BJ (cell line): ENCODE measurements at regions not wholly inside any gene's neighbourhood (a gene's known extent, or its start where the extent isn't known, plus 50 kb on each side); places are given as distances from the start of the nearest gene placed in this dataset.
"Not testable (repeated sequence)": the region's sequence is repeated elsewhere in the genome, so short reads cannot be mapped to it uniquely, and the experiment has no call there.

Source experiments
- CTCF ChIA-PET: fragments of 350-600 bp; formaldehyde crosslinking; extraction: SDS; loops from one replicate; lab custom pipeline; 2021; ENCODE audit warnings: antibody characterized with exemption, inconsistent platforms; lab: Yijun Ruan, JAX
- POLR2A ChIA-PET: fragments of 300-600 bp; sonication (Branson Sonifier 250); formaldehyde crosslinking; extraction: SDS; loops from one replicate; lab custom pipeline; 2021; ENCODE audit warnings: antibody characterized with exemption; lab: Charles Lee
- DNase-seq: peaks from one replicate; pipeline ENCODE4 v3.0.0-alpha.2; 2011; ENCODE audit warnings: low read depth
- H3K27me3 ChIP-seq: 2 replicates; pipeline ENCODE4 v1.6.0; 2011; ENCODE audit warnings: low read length; ENCODE audit not compliant: control insufficient read depth, insufficient read depth
- H3K36me3 ChIP-seq: 2 replicates; pipeline ENCODE4 v1.5.1; 2011; ENCODE audit warnings: low read length; ENCODE audit not compliant: control insufficient read depth, insufficient read depth
- H3K4me3 ChIP-seq: 2 replicates; pipeline ENCODE4 v1.5.1; 2011; ENCODE audit warnings: low read depth, mild to moderate bottlenecking, control low read depth, low read length
- CTCF ChIP-seq: IDR thresholded peaks from 2 replicates; pipeline ENCODE4 v1.5.1; 2011; ENCODE audit warnings: low read depth, mild to moderate bottlenecking, control low read depth, inconsistent platforms, low read length, moderate library complexity; ENCODE audit not compliant: insufficient read depth

GRCh38 chr2:228774548-228774947 lies 496.5 kb downstream of the PID1 start:
- ChIA-PET CTCF (no interaction called here), POLR2A (no interaction called here)
- Histone ChIP-seq H3K27me3 (no peaks in the 10 kb centered on the region), H3K4me3 (no peak overlapping the region), H3K36me3 (no peaks in the 10 kb centered on the region)
- no peak for TF ChIP-seq CTCF
- no peak for DNase-seq

GRCh38 chr2:228771774-228772173 lies 499.3 kb downstream of the PID1 start:
- TF ChIP-seq CTCF = no peak
- CTCF ChIA-PET = interaction anchor here (0.6 kb wide), 1 partner anchor 50 kb away, joined by 4 read pairs; no protein-coding TSS in a partner anchor
- POLR2A ChIA-PET = no interaction called here
- no peak for DNase-seq
- H3K36me3 ChIP-seq = no peaks in the 10 kb centered on the region
- H3K4me3 ChIP-seq = no peak overlapping the region
- no peaks in the 10 kb centered on the region for H3K27me3 ChIP-seq

- no peak overlapping the region for H3K4me3 ChIP-seq
- TF ChIP-seq CTCF = no peak
- H3K36me3 ChIP-seq = no peaks in the 10 kb centered on the region
- no peaks in the 10 kb centered on the region for H3K27me3 ChIP-seq
- CTCF ChIA-PET = no interaction called here
- POLR2A ChIA-PET = no interaction called here
- DNase-seq = no peak
Observed at GRCh38 chr2:228771315-228771714, 499.8 kb downstream of the PID1 start.

- POLR2A ChIA-PET = no interaction called here
- no peak for TF ChIP-seq CTCF
- Histone ChIP-seq H3K27me3 (no peaks in the 10 kb centered on the region), H3K4me3 (no peak overlapping the region), H3K36me3 (no peaks in the 10 kb centered on the region)
- CTCF ChIA-PET = no interaction called here
- DNase-seq = peak; percentile 66
Observed at GRCh38 chr2:228768818-228769217, 502.3 kb downstream of the PID1 start.

GRCh38 chr2:228768141-228768540 lies 502.9 kb downstream of the PID1 start:
- H3K4me3 ChIP-seq, H3K36me3 ChIP-seq, DNase-seq, CTCF ChIA-PET, POLR2A ChIA-PET, H3K27me3 ChIP-seq: not testable (repeated sequence)

GRCh38 chr2:228767196-228767595 lies 503.9 kb downstream of the PID1 start:
- no peak for TF ChIP-seq CTCF
- ChIA-PET CTCF (no interaction called here), POLR2A (no interaction called here)
- Histone ChIP-seq H3K4me3 (no peak overlapping the region), H3K36me3 (no peaks in the 10 kb centered on the region), H3K27me3 (no peaks in the 10 kb centered on the region)
- no peak for DNase-seq
